ENCODE measurements at regions not wholly inside any gene's neighbourhood (a gene's known extent, or its start where the extent isn't known, plus 50 kb on each side); places are given as distances from the start of the nearest gene placed in this dataset.

DNA sequence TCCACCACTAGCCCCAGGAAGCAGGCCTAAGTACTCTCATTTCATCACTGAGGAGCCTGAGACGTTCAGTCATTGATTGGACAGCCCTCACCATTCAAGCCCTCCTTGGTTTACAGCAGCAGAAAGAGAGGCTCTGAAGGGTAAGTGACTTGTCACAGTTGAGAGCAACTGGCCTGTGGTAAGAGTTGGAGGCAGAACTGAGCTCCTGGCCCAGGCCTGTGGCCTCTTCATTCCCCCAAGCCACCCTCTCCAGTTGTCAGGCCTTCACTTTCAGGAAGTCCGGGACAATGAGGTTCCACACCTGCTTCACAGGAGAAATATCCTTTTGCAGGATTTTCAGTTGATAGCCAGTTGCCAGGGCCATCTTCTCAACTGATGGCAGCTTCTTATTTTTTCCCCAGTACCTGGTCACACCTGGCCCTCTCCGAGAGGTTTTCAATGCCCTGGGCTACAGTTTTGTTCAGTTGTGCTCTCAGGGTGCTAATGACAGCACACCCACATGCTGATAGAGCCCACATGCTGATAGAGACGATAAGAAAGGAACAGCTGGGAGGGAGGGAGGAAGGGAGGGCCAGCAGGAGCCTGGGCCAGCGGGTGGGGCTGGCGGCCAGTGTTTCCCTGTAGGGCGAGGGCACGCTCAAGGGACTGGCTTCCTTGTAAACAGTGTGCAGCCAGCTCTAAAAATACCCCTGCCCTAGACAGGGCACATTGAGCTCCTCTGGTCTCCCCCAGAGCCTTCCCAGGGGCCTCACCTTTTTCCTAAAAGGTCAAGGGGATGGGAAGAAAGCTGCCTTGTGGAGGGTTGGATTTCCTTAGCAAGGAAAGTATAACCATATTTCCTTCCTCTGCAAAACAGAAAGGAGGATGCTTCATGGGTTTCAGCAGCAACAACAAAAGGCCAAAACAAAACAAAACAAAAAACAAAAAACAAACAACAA lies 112.7 kb upstream of the JUN start:
- TF ChIP-seq SIN3A (IDR thresholded peaks at IDR 0.05; ENCODE audit: borderline replicate concordance, insufficient read depth, low read length) = no peak
- no peak for TF ChIP-seq FOXP2 (optimal IDR thresholded peaks at IDR 0.05; ENCODE audit: borderline replicate concordance, extremely low read depth, extremely low read length, insufficient read depth)
- no peak for TF ChIP-seq REST (IDR thresholded peaks at IDR 0.05; ENCODE audit: insufficient read depth in 1 of 2, low read depth in 2 of 2, low read length in 2 of 2)
- no peak for TF ChIP-seq TAF1 (IDR thresholded peaks at IDR 0.05; ENCODE audit: borderline replicate concordance, insufficient read depth, low read length)
- no peak for TF ChIP-seq POLR2AphosphoS5 (IDR thresholded peaks at IDR 0.05; ENCODE audit: low read depth, low read length)

- TF ChIP-seq REST (IDR thresholded peaks at IDR 0.05; ENCODE audit: insufficient read depth in 1 of 2, low read depth in 2 of 2, low read length in 2 of 2) (no peak), TAF1 (IDR thresholded peaks at IDR 0.05; ENCODE audit: borderline replicate concordance, insufficient read depth, low read length) (no peak), FOXP2 (optimal IDR thresholded peaks at IDR 0.05; ENCODE audit: borderline replicate concordance, extremely low read depth, extremely low read length, insufficient read depth) (no peak), POLR2AphosphoS5 (IDR thresholded peaks at IDR 0.05; ENCODE audit: low read depth, low read length) (no peak), SIN3A (IDR thresholded peaks at IDR 0.05; ENCODE audit: borderline replicate concordance, insufficient read depth, low read length) (no peak)
Measured at GRCh38 chr1:58898739-58899586, 115.1 kb upstream of the JUN start.

DNA sequence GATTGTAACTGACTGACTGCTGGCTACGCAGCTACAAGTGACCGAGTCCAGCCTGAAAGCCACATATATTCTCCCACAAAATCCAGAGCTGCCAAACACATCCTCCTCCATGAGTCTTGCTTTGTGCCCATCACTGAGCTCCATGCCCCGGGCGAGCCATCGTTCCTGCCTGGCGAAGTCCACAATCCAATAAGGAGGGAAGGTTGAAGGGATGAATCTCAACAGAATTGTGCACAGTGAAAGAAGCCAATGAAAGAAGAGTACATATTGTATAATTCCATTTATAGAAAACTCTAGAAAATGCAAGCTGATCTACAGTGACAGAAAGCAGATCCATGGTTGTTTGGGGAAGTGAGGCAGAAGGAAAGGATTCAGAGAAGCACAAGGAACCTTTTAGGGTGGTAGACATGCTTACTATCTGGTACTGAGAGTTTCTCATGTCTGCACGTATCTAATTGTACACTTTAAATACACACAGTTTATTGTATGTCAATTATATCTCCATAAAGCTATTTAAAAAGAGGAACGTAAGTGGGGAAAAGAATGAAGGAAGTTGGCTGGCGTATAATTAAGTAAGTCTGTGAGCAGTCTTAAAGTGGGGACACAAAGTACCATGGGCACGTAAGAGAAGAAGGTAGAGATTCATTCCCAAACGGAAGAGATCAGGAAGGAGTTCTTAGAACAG lies 115.9 kb upstream of the JUN start:
- no peak for TF ChIP-seq TAF1 (IDR thresholded peaks at IDR 0.05; ENCODE audit: borderline replicate concordance, insufficient read depth, low read length)
- TF ChIP-seq SIN3A (IDR thresholded peaks at IDR 0.05; ENCODE audit: borderline replicate concordance, insufficient read depth, low read length) = no peak
- TF ChIP-seq FOXP2 (optimal IDR thresholded peaks at IDR 0.05; ENCODE audit: borderline replicate concordance, extremely low read depth, extremely low read length, insufficient read depth) = no peak
- no peak for TF ChIP-seq POLR2AphosphoS5 (IDR thresholded peaks at IDR 0.05; ENCODE audit: low read depth, low read length)
- no peak for TF ChIP-seq REST (IDR thresholded peaks at IDR 0.05; ENCODE audit: insufficient read depth in 1 of 2, low read depth in 2 of 2, low read length in 2 of 2)

GRCh38 chr1:58900396-58900795 lies 116.5 kb upstream of the JUN start:
- TF ChIP-seq FOXP2 (optimal IDR thresholded peaks at IDR 0.05; ENCODE audit: borderline replicate concordance, extremely low read depth, extremely low read length, insufficient read depth) (no peak), TAF1 (IDR thresholded peaks at IDR 0.05; ENCODE audit: borderline replicate concordance, insufficient read depth, low read length) (no peak), REST (IDR thresholded peaks at IDR 0.05; ENCODE audit: insufficient read depth in 1 of 2, low read depth in 2 of 2, low read length in 2 of 2) (no peak), POLR2AphosphoS5 (IDR thresholded peaks at IDR 0.05; ENCODE audit: low read depth, low read length) (no peak), SIN3A (IDR thresholded peaks at IDR 0.05; ENCODE audit: borderline replicate concordance, insufficient read depth, low read length) (no peak)

Data from PFSK-1 (cell line).